Prostate gland (tissue), 2 donors: ENCODE measurements at regions not wholly inside any gene's neighbourhood (a gene's known extent, or its start where the extent isn't known, plus 50 kb on each side); places are given as distances from the start of the nearest gene placed in this dataset.

ENCODE experiments used
- POLR2A ChIP-seq: fragments of 450-650 bp; IDR thresholded peaks from one replicate; pipeline ENCODE4 v1.6.1; 2016; ENCODE audit warnings: antibody characterized with exemption, mild to moderate bottlenecking
- POLR2AphosphoS5 ChIP-seq: sonication (generic); formaldehyde crosslinking; IDR thresholded peaks from one replicate; pipeline ENCODE4 v1.6.1; 2017; ENCODE audit warnings: antibody characterized with exemption
- TF ChIP-seq, protein P1 (sequence below), 4 experiments: fragments of 200-600 bp in 2 of 4; fragments of 450-650 bp in 2 of 4; sonication (generic) in 2 of 4; IDR thresholded peaks; 1 replicate in 3 of 4; 2 replicates in 1 of 4; pipeline ENCODE4 v1.5.1; 2016 to 2019; ENCODE audit warnings: antibody characterized with exemption in 4 of 4, mild to moderate bottlenecking in 2 of 4, moderate library complexity in 2 of 4

GRCh38 chr5:67607958-67608357 is 411.4 kb upstream of the CD180 start:
- TF ChIP-seq POLR2A (no peak), POLR2AphosphoS5 (no peak)
- TF ChIP-seq, protein P1, sequence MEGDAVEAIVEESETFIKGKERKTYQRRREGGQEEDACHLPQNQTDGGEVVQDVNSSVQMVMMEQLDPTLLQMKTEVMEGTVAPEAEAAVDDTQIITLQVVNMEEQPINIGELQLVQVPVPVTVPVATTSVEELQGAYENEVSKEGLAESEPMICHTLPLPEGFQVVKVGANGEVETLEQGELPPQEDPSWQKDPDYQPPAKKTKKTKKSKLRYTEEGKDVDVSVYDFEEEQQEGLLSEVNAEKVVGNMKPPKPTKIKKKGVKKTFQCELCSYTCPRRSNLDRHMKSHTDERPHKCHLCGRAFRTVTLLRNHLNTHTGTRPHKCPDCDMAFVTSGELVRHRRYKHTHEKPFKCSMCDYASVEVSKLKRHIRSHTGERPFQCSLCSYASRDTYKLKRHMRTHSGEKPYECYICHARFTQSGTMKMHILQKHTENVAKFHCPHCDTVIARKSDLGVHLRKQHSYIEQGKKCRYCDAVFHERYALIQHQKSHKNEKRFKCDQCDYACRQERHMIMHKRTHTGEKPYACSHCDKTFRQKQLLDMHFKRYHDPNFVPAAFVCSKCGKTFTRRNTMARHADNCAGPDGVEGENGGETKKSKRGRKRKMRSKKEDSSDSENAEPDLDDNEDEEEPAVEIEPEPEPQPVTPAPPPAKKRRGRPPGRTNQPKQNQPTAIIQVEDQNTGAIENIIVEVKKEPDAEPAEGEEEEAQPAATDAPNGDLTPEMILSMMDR (IDR thresholded peaks at IDR 0.05) = no peak
